HL-60 (cell line): ENCODE measurements at regions not wholly inside any gene's neighbourhood (a gene's known extent, or its start where the extent isn't known, plus 50 kb on each side); places are given as distances from the start of the nearest gene placed in this dataset.
"Not testable (repeated sequence)": the region's sequence is repeated elsewhere in the genome, so short reads cannot be mapped to it uniquely, and the experiment has no call there.

ENCODE experiments used
- DNase-seq, 2 experiments: peaks; one replicate each; pipeline ENCODE4 v3.0.0-alpha.2; 2010 to 2020; ENCODE audit warnings: low read depth in 1 of 2, low spot score in 1 of 2
- H3K27ac ChIP-seq: fragments of 250-450 bp; sonication (Bioruptor Pico); replicated peaks from 2 replicates; pipeline ENCODE4 v1.5.1; 2020; ENCODE audit warnings: mild to moderate bottlenecking, moderate library complexity
- H3K27me3 ChIP-seq: fragments of 250-450 bp; sonication (Bioruptor Pico); 2 replicates; pipeline ENCODE4 v1.5.1; 2021; ENCODE audit warnings: mild to moderate bottlenecking, moderate library complexity; ENCODE audit not compliant: insufficient read depth, poor library complexity, severe bottlenecking
- H3K4me3 ChIP-seq: replicated peaks from 2 replicates; pipeline ENCODE4 v1.5.1; 2011; ENCODE audit warnings: mild to moderate bottlenecking, control low read depth, low read length; ENCODE audit not compliant: insufficient read depth
- GABPA ChIP-seq: IDR thresholded peaks from 2 replicates; pipeline ENCODE4 v1.6.1; 2012; ENCODE audit warnings: low read depth
- POLR2AphosphoS5 ChIP-seq: IDR thresholded peaks from 2 replicates; pipeline ENCODE4 v1.6.1; 2012; ENCODE audit warnings: low read depth
- SPI1 ChIP-seq: IDR thresholded peaks from 2 replicates; pipeline ENCODE4 v1.6.1; 2012; ENCODE audit warnings: low read depth, mild to moderate bottlenecking, borderline replicate concordance
- TF ChIP-seq, protein P1 (sequence below): IDR thresholded peaks from 2 replicates; pipeline ENCODE4 v1.6.1; 2012; ENCODE audit warnings: low read depth; ENCODE audit not compliant: insufficient replicate concordance
- TF ChIP-seq, protein P2 (sequence below): IDR thresholded peaks from one replicate; pipeline ENCODE4 v1.5.1; 2011; ENCODE audit warnings: low read length, control low read depth, inconsistent platforms; ENCODE audit not compliant: insufficient read depth

DNA sequence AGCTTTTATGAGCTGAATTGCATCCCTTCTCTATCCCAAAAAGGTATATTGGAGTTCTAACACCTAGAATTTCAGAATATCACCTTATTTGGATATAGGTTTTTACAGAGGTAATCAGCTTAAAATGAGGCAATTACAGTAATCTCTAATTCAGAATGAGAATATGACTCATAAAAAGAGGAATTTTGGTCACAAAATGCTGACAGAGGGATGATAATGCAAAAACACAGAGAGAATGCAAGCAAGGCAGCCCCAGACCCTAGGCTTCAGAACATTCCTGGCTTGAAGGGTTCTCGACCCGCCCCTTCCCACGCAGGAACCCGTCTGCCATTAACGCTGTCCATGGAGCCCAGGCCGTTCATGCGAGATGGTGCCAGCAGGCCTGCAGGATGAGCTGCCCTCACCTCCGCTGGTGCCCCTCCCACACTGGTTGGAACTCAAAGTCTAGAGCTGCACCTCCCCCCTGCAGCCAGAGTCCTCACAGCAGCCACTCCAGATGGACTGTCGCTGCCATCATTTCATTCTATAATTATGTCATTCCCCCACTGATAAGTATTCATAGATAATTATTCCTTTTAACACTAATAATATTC lies 1173.4 kb upstream of the ACO1 start:
- no peaks in the 10 kb centered on the region for H3K27me3 ChIP-seq
- TF ChIP-seq, protein P1, sequence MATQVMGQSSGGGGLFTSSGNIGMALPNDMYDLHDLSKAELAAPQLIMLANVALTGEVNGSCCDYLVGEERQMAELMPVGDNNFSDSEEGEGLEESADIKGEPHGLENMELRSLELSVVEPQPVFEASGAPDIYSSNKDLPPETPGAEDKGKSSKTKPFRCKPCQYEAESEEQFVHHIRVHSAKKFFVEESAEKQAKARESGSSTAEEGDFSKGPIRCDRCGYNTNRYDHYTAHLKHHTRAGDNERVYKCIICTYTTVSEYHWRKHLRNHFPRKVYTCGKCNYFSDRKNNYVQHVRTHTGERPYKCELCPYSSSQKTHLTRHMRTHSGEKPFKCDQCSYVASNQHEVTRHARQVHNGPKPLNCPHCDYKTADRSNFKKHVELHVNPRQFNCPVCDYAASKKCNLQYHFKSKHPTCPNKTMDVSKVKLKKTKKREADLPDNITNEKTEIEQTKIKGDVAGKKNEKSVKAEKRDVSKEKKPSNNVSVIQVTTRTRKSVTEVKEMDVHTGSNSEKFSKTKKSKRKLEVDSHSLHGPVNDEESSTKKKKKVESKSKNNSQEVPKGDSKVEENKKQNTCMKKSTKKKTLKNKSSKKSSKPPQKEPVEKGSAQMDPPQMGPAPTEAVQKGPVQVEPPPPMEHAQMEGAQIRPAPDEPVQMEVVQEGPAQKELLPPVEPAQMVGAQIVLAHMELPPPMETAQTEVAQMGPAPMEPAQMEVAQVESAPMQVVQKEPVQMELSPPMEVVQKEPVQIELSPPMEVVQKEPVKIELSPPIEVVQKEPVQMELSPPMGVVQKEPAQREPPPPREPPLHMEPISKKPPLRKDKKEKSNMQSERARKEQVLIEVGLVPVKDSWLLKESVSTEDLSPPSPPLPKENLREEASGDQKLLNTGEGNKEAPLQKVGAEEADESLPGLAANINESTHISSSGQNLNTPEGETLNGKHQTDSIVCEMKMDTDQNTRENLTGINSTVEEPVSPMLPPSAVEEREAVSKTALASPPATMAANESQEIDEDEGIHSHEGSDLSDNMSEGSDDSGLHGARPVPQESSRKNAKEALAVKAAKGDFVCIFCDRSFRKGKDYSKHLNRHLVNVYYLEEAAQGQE = no peak
- TF ChIP-seq GABPA = no peak
- TF ChIP-seq POLR2AphosphoS5 = no peak
- H3K4me3 ChIP-seq = peak overlapping the region; percentile 38
- H3K27ac ChIP-seq = no peak overlapping the region
- peak in 1 of 2 experiments; percentile 15 for DNase-seq

DNA sequence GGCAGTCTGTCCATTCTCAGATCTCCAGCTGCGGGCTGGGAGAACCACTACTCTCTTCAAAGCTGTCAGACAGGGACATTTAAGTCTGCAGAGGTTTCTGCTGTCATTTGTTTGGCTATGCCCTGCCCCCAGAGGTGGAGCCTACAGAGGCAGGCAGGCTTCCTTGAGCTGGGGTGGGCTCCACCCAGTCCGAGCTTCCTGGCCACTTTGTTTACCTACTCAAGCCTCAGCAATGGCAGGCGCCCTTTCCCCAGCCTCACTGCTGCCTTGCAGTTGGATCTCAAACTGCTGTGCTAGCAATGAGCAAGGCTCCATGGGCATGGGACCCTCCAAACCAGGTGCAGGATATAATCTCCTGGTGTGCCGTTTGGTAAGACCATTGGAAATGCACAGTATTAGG lies 1154.5 kb upstream of the ACO1 start:
- H3K4me3 ChIP-seq = not testable (repeated sequence)

DNA sequence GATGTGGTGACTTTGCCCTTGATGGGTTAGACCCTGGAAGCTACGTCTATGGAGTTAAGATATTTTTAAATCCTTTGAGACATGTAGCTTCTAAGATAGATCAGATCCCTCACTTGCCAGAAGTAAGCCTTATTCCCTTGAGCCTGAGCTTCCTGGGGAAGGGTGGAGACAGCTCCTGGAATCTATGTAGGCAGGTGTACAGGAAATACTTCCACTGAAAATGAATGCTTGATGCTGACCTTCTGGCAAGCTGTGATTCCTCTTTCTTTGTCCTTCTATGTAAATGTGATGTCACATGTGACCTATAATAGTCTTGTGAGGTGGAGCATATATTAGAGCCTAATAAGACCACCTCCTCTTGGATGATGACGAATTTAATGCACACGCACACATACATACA lies 1152.0 kb upstream of the ACO1 start:
- no peak overlapping the region for H3K27ac ChIP-seq
- H3K4me3 ChIP-seq = no peak overlapping the region
- TF ChIP-seq SPI1 (no peak), POLR2AphosphoS5 (no peak), GABPA (no peak)
- TF ChIP-seq, protein P2, sequence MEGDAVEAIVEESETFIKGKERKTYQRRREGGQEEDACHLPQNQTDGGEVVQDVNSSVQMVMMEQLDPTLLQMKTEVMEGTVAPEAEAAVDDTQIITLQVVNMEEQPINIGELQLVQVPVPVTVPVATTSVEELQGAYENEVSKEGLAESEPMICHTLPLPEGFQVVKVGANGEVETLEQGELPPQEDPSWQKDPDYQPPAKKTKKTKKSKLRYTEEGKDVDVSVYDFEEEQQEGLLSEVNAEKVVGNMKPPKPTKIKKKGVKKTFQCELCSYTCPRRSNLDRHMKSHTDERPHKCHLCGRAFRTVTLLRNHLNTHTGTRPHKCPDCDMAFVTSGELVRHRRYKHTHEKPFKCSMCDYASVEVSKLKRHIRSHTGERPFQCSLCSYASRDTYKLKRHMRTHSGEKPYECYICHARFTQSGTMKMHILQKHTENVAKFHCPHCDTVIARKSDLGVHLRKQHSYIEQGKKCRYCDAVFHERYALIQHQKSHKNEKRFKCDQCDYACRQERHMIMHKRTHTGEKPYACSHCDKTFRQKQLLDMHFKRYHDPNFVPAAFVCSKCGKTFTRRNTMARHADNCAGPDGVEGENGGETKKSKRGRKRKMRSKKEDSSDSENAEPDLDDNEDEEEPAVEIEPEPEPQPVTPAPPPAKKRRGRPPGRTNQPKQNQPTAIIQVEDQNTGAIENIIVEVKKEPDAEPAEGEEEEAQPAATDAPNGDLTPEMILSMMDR = no peak
- TF ChIP-seq, protein P1 = no peak
- DNase-seq = no peak
- no peaks in the 10 kb centered on the region for H3K27me3 ChIP-seq

More for the DNA sequence above, 1154.5 kb upstream of the ACO1 start:
- DNase-seq, H3K27me3 ChIP-seq, H3K27ac ChIP-seq: not testable (repeated sequence)

DNA sequence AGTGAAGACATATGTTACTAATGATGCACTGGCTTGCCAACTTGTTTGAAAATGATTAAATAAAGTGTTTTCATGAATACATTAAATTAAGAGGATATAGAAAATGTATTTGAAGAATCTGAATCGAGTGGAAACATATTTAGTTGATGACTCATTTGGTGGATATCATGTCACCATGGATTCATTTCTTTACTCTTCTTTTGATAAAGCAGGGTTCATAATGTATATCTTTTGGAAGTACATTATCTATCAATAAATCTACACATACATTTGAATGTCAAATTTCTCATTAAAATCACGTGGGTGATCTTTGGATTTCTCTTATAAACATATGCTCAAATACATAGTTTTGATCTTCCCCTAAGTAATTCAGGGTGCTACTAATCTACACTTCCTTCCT lies 1148.1 kb upstream of the ACO1 start:
- Histone ChIP-seq H3K27ac (no peak overlapping the region), H3K27me3 (no peaks in the 10 kb centered on the region)

More for the DNA sequence above, 1148.1 kb upstream of the ACO1 start:
- H3K4me3 ChIP-seq = no peak overlapping the region
- TF ChIP-seq, protein P1 = no peak
- TF ChIP-seq SPI1 (no peak), GABPA (no peak), POLR2AphosphoS5 (no peak)
- TF ChIP-seq, protein P2 = no peak
- no peak for DNase-seq
